AG04449 (cell line): ENCODE measurements at regions not wholly inside any gene's neighbourhood (a gene's known extent, or its start where the extent isn't known, plus 50 kb on each side); places are given as distances from the start of the nearest gene placed in this dataset.

Source experiments
- CTCF ChIA-PET: fragments of 350-600 bp; formaldehyde crosslinking; extraction: SDS; loops from one replicate; lab custom pipeline; 2021; ENCODE audit warnings: antibody characterized with exemption; lab: Yijun Ruan, JAX
- POLR2A ChIA-PET: fragments of 400-600, 350-600 bp; formaldehyde crosslinking; extraction: SDS; loops from one replicate; lab custom pipeline; 2020; ENCODE audit warnings: antibody characterized with exemption, inconsistent platforms; lab: Yijun Ruan, JAX
- DNase-seq: peaks from one replicate; pipeline ENCODE4 v3.0.0-alpha.2; 2010; ENCODE audit warnings: low read depth, low spot score
- H3K4me3 ChIP-seq: 2 replicates; pipeline ENCODE4 v1.5.1; 2011; ENCODE audit warnings: low read depth, mild to moderate bottlenecking, control low read depth, low read length
- TF ChIP-seq, protein P1 (sequence below): IDR thresholded peaks from one replicate; pipeline ENCODE4 v1.5.1; 2011; ENCODE audit warnings: mild to moderate bottlenecking, moderate library complexity, low read length, control low read depth, inconsistent platforms; ENCODE audit not compliant: insufficient read depth; ENCODE audit errors: missing control alignments

GRCh38 chr14:55745906-55746305, 165.9 kb downstream of the KTN1 start:
- TF ChIP-seq, protein P1, sequence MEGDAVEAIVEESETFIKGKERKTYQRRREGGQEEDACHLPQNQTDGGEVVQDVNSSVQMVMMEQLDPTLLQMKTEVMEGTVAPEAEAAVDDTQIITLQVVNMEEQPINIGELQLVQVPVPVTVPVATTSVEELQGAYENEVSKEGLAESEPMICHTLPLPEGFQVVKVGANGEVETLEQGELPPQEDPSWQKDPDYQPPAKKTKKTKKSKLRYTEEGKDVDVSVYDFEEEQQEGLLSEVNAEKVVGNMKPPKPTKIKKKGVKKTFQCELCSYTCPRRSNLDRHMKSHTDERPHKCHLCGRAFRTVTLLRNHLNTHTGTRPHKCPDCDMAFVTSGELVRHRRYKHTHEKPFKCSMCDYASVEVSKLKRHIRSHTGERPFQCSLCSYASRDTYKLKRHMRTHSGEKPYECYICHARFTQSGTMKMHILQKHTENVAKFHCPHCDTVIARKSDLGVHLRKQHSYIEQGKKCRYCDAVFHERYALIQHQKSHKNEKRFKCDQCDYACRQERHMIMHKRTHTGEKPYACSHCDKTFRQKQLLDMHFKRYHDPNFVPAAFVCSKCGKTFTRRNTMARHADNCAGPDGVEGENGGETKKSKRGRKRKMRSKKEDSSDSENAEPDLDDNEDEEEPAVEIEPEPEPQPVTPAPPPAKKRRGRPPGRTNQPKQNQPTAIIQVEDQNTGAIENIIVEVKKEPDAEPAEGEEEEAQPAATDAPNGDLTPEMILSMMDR, result no peak
- no peak for DNase-seq
- H3K4me3 ChIP-seq, result no peak overlapping the region
- CTCF ChIA-PET, result no interaction called here
- POLR2A ChIA-PET, result no interaction called here

DNA sequence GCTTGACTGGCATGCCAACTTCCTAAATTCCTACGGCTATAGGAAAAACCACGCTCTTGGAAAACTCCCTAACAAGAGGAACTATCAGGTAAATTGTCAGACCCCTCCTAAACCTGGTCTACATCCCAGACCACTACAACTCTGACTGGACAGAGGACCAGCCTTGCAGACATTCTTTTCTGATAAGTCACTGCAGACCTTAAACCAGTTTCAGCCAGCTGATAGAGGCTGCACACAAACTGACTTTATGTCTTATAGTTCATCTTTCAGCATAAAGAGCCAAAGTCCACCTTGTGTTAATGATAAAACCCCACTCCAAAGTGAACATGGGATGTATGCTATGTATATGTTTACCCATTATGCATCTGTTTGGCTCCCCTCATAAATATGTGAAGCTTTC, 166.6 kb downstream of the KTN1 start:
- H3K4me3 ChIP-seq, result no peak overlapping the region
- POLR2A ChIA-PET, result no interaction called here
- no peak for DNase-seq
- TF ChIP-seq, protein P1, result no peak
- CTCF ChIA-PET, result no interaction called here

DNA sequence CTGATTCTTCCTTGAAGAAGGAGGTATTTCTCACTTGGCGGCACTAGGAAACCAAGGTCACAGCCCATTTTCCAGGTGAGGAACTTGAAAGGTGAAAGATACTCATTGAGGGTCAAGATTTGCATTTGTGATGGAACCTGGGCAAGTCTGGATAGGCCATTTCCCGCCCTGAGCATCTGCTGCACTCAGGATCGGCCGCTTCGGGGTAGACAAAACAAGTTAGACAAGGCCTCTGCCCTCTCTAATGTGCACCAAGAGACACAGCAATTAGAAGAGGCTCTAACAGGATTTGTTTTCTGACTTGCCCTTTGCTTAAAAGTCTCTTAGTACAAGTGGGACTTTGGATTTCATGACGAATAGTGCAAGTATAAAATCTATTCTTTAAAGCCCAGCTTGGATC, 167.2 kb downstream of the KTN1 start:
- POLR2A ChIA-PET, result no interaction called here
- DNase-seq, result no peak
- TF ChIP-seq, protein P1, result no peak
- no peak overlapping the region for H3K4me3 ChIP-seq
- CTCF ChIA-PET, result no interaction called here

DNA sequence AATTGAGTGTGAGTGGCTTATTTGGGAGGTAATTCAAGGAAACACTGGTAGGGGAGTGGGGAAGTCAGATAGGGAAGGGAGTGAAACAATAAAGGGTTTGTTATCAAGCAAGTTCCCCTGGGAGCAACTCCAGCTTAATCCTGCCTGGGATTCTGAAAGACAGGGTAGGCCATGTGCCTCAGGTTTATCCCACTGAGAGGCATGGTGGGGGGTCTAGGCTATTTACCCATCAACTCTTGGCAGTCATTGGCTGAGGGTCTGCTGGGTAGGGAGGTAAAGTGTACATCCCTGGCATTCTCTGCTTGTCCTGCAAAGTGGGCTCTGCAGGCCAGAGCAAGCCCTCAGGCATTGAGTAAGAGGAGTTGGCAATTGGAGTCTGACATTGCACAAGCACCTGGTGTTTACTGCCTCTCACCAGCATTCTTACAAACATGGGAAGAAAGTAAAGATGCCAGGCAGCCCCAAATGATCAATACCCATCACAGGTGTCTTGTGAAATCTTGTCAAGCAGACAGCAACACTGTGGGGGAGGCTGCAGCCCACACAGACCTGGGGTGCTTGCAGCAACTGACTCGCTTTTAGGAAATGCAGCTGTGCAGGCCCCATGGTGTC, 169.3 kb downstream of the KTN1 start:
- TF ChIP-seq, protein P1, result no peak
- DNase-seq, result no peak
- ChIA-PET POLR2A (no interaction called here), CTCF (interaction anchor here (0.7 kb wide), 1 partner anchor 725 kb away, joined by 3 read pairs; no protein-coding TSS in a partner anchor)
- no peak overlapping the region for H3K4me3 ChIP-seq

DNA sequence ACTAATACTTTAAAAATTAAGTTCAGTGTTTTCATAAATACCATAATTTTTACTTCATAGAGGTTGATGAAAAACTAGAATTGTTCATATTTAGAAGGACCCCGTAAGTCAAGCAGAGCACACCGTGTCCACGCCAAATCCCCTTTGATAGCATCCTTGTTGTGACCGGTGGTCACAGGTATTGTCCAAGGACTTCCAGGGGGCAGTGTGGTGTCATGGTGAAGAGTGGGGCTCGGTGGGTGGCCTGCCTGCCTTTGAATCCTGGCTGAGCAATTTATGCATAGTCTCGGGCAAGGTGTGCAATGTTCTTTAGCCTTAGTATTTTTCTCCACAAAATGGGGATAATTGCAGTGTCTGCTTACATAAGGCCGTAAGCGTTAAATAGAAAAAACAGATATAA, 169.9 kb downstream of the KTN1 start:
- ChIA-PET CTCF (no interaction called here), POLR2A (no interaction called here)
- TF ChIP-seq, protein P1, result no peak
- no peak for DNase-seq
- no peak overlapping the region for H3K4me3 ChIP-seq

DNA sequence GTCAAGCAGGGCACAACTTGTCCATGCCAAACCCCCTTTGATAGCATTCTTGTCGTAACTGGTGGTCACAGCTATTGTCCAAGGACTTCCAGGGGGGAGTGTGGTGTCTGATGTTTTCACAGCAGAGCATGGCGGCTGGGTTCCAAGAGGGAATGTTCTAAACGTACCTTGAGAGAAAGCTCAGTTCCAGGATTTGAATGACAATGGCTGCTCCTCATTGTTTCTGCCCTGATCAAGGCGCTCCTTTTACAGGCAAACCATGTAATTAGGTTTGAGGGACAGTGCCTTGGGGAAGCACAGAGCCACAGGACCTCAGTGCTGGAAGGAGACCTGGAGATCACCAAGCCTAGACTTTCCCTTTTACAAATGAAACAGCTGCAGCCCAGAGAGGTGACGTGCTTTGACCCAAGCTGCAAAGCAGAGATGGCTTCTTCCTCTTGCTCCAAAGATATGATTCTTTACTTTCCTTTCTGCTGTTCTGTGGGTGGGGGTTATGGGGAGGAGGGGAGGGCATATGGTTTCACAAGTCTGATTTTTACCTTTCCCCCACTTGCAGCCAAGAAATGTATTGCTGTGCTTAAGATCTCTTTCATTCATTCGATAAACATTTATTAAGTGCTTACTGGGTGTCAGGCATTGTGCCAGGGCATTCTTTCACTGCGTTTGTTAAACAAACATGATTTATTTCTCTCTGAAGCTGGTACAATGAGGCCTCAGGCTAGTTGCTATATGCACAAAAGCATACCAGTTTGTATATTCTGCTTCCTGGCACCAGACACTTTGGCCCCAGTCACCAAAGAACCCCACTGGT, 172.8 kb downstream of the KTN1 start:
- no peak overlapping the region for H3K4me3 ChIP-seq
- peak; percentile 9 for DNase-seq
- POLR2A ChIA-PET, result no interaction called here
- TF ChIP-seq, protein P1, result no peak
- CTCF ChIA-PET, result interaction anchor here (1.2 to 2.2 kb wide), 3 partner anchors 11 to 23 kb away, joined by 4 to 5 read pairs (median 4); no protein-coding TSS in a partner anchor
